Adrenal gland (tissue), 9 donors: ENCODE measurements at regions not wholly inside any gene's neighbourhood (a gene's known extent, or its start where the extent isn't known, plus 50 kb on each side); places are given as distances from the start of the nearest gene placed in this dataset.
"Not testable (repeated sequence)": the region's sequence is repeated elsewhere in the genome, so short reads cannot be mapped to it uniquely, and the experiment has no call there.

ENCODE experiments used
- DNase-seq, 7 donors: peaks; one replicate each; pipeline ENCODE4 v3.0.0-alpha.2; 2019 to 2020
- H3K27ac ChIP-seq, 5 donors: fragments of 200-600 bp; sonication (generic) in 4 of 5; 1 replicate in 3 of 5; 2 replicates in 2 of 5; pipeline versions ENCODE4 v1.5.1 to v1.8.0; 2016 to 2020; ENCODE audit warnings: mild to moderate bottlenecking in 1 of 5
- H3K27me3 ChIP-seq: fragments of 200-600 bp; 2 replicates; pipeline ENCODE4 v1.8.0; 2021
- H3K36me3 ChIP-seq, 2 donors: fragments of 200-600 bp; replicated peaks in 1 of 2; 1 replicate in 1 of 2; 2 replicates in 1 of 2; pipeline versions ENCODE4 v1.5.1 to v1.8.0; 2018 to 2022
- H3K4me1 ChIP-seq, 2 donors: fragments of 200-600 bp; replicated peaks in 1 of 2; 1 replicate in 1 of 2; 2 replicates in 1 of 2; pipeline versions ENCODE4 v1.5.1 to v1.8.0; 2018 to 2021
- H3K4me3 ChIP-seq, 4 donors: fragments of 200-600 bp; sonication (generic) in 3 of 4; one replicate each; pipeline ENCODE4 v1.5.1; 2016 to 2018
- H3K9me3 ChIP-seq, 3 donors: fragments of 200-600 bp; sonication (generic) in 1 of 3; replicated peaks in 1 of 3; 1 replicate in 2 of 3; 2 replicates in 1 of 3; pipeline versions ENCODE4 v1.5.1 to v1.8.0; 2016 to 2021
- POLR2A ChIP-seq, 2 donors: fragments of 450-650 bp; IDR thresholded peaks; one replicate each; pipeline ENCODE4 v1.6.1; 2017; ENCODE audit warnings: antibody characterized with exemption in 2 of 2, mild to moderate bottlenecking in 2 of 2, moderate library complexity in 1 of 2
- WGBS, 4 donors: extraction: QIAGEN DNeasy Blood & Tissue Kit in 2 of 4; methylation state at CpG; one replicate each; pipeline versions ENCODE4 v1.1.5 to v1.1.7; 2013 to 2017; 5-methylcytosine and 5-hydroxymethylcytosine counted together
- intact Hi-C, 2 donors: fragments of 100-400 bp; cut with DNase I; formaldehyde crosslinking; loops; one replicate each; pipeline versions ENCODE4 v1.14.1 to v1.15.0; 2022 to 2023
- TF ChIP-seq, protein P1 (sequence below), 6 experiments: fragments of 450-650 bp in 4 of 6; fragments of 200-600 bp in 2 of 6; sonication (generic) in 1 of 6; IDR thresholded peaks; 1 replicate in 5 of 6; 2 replicates in 1 of 6; pipeline versions ENCODE4 v1.5.1 to v1.8.0; 2016 to 2021; ENCODE audit warnings: antibody characterized with exemption in 6 of 6, mild to moderate bottlenecking in 2 of 6, moderate library complexity in 1 of 6
- donor health status: healthy with polysubstance abuse.
- donor health status: Bipolar disorder and iron deficiency.
- donor health status: DM: yes; HTN: yes; CAD: no.
- donor health status: DM: no; HTN: no; CAD: no.
- donor health status: DM: no; HTN: no; CAD: no.

GRCh38 chr5:12614608-12615007 is 710.4 kb upstream of the CTNND2 start:
- no peak for DNase-seq
- Histone ChIP-seq H3K27me3 (no peaks in the 10 kb centered on the region), H3K27ac (no peak overlapping the region), H3K4me3 (no peak overlapping the region), H3K4me1 (no peaks in the 10 kb centered on the region), H3K36me3 (no peaks in the 10 kb centered on the region), H3K9me3 (no peaks in the 10 kb centered on the region)
- 41 to 64% (median 60%) methylated on average over 1 of the region's 1 CpG for WGBS, 4 donors
- intact Hi-C loops = no loop called here
- TF ChIP-seq, protein P1, sequence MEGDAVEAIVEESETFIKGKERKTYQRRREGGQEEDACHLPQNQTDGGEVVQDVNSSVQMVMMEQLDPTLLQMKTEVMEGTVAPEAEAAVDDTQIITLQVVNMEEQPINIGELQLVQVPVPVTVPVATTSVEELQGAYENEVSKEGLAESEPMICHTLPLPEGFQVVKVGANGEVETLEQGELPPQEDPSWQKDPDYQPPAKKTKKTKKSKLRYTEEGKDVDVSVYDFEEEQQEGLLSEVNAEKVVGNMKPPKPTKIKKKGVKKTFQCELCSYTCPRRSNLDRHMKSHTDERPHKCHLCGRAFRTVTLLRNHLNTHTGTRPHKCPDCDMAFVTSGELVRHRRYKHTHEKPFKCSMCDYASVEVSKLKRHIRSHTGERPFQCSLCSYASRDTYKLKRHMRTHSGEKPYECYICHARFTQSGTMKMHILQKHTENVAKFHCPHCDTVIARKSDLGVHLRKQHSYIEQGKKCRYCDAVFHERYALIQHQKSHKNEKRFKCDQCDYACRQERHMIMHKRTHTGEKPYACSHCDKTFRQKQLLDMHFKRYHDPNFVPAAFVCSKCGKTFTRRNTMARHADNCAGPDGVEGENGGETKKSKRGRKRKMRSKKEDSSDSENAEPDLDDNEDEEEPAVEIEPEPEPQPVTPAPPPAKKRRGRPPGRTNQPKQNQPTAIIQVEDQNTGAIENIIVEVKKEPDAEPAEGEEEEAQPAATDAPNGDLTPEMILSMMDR (IDR thresholded peaks at IDR 0.05) = no peak
- TF ChIP-seq POLR2A (IDR thresholded peaks at IDR 0.05) = no peak

GRCh38 chr5:12611132-12611531 is 706.9 kb upstream of the CTNND2 start:
- intact Hi-C loops = no loop called here
- no peak for DNase-seq
- no peaks in the 10 kb centered on the region for H3K9me3 ChIP-seq
- no peaks in the 10 kb centered on the region for H3K27me3 ChIP-seq
- no peak overlapping the region for H3K27ac ChIP-seq
- H3K4me1 ChIP-seq = no peaks in the 10 kb centered on the region
- H3K4me3 ChIP-seq = no peak overlapping the region
- TF ChIP-seq, protein P1 (IDR thresholded peaks at IDR 0.05) = no peak
- TF ChIP-seq POLR2A (IDR thresholded peaks at IDR 0.05) = no peak
- H3K36me3 ChIP-seq = no peaks in the 10 kb centered on the region

DNA sequence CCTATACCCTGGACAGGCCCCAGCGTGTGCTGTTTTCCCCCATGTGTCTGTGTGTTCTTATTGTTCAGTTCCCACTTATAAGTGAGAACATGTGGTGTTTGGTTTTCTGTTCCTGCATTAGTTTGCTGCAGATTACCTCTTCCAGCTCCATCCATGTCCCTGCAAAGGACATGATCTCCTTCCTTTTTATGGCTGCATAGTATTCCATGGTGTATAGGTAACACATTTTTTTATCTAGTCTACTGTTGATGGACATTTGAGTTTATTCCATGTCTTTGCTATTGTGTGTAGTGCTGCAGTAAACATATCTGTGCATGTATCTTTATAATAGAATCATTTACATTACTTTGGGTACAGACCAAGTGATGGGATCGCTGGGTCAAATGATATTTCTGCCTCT is 703.6 kb upstream of the CTNND2 start:
- DNase-seq, H3K36me3 ChIP-seq, H3K27ac ChIP-seq, H3K4me1 ChIP-seq, H3K27me3 ChIP-seq, intact Hi-C loops, H3K4me3 ChIP-seq, H3K9me3 ChIP-seq: not testable (repeated sequence)
- WGBS, 4 donors = 44 to 50% (median 47%) methylated on average over 2 of the region's 2 CpGs

GRCh38 chr5:12592228-12592627 is 688.0 kb upstream of the CTNND2 start:
- no peaks in the 10 kb centered on the region for H3K36me3 ChIP-seq
- no peak for DNase-seq
- intact Hi-C loops = no loop called here
- H3K9me3 ChIP-seq = no peaks in the 10 kb centered on the region
- H3K27me3 ChIP-seq = no peaks in the 10 kb centered on the region
- WGBS, 4 donors = 70 to 74% (median 72%) methylated on average over 3 of the region's 3 CpGs
- no peak overlapping the region for H3K4me3 ChIP-seq
- no peaks in the 10 kb centered on the region for H3K4me1 ChIP-seq
- no peak for TF ChIP-seq POLR2A (IDR thresholded peaks at IDR 0.05)
- no peak overlapping the region for H3K27ac ChIP-seq

- Histone ChIP-seq H3K36me3 (no peaks in the 10 kb centered on the region), H3K27ac (no peak overlapping the region), H3K4me3 (no peak overlapping the region), H3K9me3 (no peaks in the 10 kb centered on the region), H3K27me3 (no peaks in the 10 kb centered on the region), H3K4me1 (no peaks in the 10 kb centered on the region)
- no peak for DNase-seq
- intact Hi-C loops = no loop called here
- no peak for TF ChIP-seq POLR2A (IDR thresholded peaks at IDR 0.05)
- TF ChIP-seq, protein P1 (IDR thresholded peaks at IDR 0.05) = no peak
These were observed 682.2 kb upstream of the CTNND2 start for GRCh38 chr5:12586406-12586805.

DNA sequence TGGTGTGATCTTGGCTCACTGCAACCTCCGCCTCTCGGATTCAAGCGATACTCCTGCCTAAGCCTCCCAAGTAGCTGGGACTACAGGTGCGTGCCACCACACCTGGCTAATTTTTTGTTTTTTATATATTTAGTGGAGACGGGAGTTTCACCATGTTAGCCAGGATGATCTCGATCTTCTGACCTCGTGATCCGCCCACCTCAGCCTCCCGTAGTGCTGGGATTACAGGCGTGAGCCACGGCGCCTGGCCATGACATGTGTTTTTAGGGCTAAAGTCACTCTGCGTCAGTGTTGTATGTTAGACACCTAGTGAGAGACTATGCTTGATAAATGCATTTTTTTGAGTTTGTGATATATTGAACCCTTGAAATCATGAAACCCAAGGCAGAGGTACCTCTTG is 674.6 kb upstream of the CTNND2 start:
- H3K4me1 ChIP-seq, DNase-seq, H3K27ac ChIP-seq, H3K9me3 ChIP-seq, intact Hi-C loops, H3K27me3 ChIP-seq, H3K36me3 ChIP-seq, H3K4me3 ChIP-seq: not testable (repeated sequence)
- WGBS, 4 donors = 83 to 88% (median 86%) methylated on average over 13 of the region's 13 CpGs

DNA sequence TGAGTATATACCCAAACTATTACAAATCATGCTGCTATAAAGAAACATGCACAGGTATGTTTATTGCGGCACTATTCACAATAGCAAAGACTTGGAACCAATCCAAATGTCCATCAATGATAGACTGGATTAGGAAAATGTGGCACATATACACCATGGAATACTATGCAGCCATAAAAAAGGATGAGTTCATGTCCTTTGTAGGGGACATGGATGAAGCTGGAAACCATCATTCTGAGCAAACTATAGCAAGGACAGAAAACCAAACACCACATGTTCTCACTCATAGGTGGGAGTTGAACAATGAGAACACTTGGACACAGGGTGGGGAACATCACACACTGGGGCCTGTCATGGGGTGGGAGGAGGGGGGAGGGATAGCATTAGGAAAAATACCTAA is 672.7 kb upstream of the CTNND2 start:
- DNase-seq, H3K27me3 ChIP-seq, H3K9me3 ChIP-seq, H3K27ac ChIP-seq, intact Hi-C loops, H3K4me1 ChIP-seq, H3K36me3 ChIP-seq, H3K4me3 ChIP-seq: not testable (repeated sequence)
- WGBS, 4 donors = 75 to 82% (median 80%) methylated on average over 1 of the region's 1 CpG

DNA sequence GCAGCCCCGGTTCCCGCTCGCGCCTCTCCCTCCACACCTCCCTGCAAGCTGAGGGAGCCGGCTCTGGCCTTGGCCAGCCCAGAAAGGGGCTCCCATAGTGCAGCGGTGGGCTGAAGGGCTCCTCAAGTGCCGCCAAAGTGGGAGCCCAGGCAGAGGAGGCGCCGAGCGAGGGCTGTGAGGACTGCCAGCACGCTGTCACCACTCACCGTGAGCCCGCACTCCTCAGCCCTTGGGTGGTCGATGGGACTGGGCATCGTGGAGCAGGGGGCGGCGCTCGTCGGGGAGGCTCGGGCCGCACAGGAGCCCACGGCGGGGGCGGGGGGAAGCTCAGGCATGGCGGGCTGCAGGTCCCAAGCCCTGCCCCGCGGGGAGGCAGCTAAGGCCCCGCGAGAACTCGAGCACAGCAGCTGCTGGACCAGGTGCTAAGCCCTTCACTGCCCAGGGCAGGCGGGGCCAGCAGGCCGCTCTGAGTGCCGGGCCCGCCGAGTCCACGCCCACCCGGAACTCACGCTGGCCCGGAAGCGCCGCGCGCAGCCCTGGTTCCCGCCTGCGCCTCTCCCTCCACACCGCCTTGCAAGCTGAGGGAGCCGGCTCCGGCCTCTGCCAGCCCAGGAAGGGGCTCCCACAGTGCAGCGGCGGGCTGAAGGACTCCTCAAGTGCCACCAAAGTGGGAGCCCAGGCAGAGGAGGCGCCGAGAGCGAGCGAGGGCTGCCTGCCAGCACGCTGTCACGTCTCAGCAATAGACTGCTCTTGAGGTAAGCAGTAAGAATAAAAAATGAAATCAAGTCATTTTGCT is 670.2 kb upstream of the CTNND2 start:
- H3K4me1 ChIP-seq, intact Hi-C loops, H3K9me3 ChIP-seq, DNase-seq, H3K4me3 ChIP-seq, H3K27me3 ChIP-seq, H3K36me3 ChIP-seq, H3K27ac ChIP-seq: not testable (repeated sequence)
- 87 to 96% (median 93%) methylated on average over 11 to 51 of the region's 56 CpGs for WGBS, 4 donors
